HCEC 1CT (cell line): ENCODE measurements at regions not wholly inside any gene's neighbourhood (a gene's known extent, or its start where the extent isn't known, plus 50 kb on each side); places are given as distances from the start of the nearest gene placed in this dataset.

ENCODE experiments used
- DNase-seq: peaks from one replicate; pipeline ENCODE4 v3.0.0-alpha.2; 2017

DNA sequence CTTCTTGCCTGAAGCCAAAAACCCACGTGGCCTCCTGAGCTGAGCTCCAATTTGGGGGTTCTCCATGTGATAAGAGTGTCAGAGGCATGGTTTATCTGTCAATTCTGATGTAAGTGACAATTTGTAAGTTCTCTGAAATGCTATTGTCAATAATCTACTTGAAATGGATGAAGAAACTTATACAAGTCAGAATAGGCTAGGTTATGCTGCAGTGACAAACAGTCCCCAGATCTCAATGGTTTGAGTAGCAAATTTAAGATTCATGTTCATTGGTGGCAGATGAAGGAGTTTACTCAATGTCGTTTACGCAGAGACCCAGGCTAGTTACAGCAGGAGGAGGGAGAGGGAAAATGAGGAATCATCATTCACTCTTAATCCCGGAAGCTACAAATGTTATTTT lies 352.4 kb downstream of the KIF16B start:
- DNase-seq, result no peak

- no peak for DNase-seq
These were observed 354.1 kb downstream of the KIF16B start for GRCh38 chr20:16219182-16219581.

- DNase-seq, result no peak
These were observed 356.4 kb downstream of the KIF16B start for GRCh38 chr20:16216914-16217230.

DNA sequence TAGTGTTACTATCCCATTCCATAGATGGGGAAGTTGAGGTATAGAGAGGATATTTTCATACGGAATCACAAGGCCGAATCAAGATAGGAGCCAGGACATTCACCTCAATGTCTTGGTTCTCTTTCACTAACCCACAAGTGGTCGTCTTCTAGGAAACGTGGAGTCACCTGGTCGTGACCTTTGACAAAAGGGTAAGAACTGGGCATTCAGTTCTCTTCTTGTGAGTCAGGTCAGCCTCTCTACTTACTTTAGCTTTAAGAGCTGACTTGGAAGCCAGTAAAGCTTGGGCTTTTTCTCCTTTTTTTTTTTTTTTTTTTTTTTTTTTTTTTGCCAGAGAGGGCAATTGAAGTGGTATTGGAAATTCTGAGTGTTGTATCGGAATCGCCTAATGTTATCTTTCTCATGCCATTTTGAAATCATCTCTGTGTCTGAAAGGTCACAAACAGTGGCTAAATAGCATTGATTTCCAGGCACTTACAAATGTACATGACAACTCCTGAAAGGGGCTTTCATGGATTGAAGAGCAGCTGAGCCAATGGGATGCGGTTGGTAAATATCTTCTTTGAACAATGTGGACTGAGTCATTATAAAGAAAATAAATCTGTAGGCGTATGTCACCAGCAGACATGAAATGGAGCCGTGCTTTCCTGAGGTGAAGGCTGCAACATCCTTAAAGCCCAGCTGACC lies 356.9 kb downstream of the KIF16B start:
- DNase-seq, result no peak

- DNase-seq, result no peak
These were observed 358.2 kb downstream of the KIF16B start for GRCh38 chr20:16215041-16215440.

- no peak for DNase-seq
These were observed 360.5 kb downstream of the KIF16B start for GRCh38 chr20:16212790-16213189.

- no peak for DNase-seq
These were observed 363.3 kb downstream of the KIF16B start for GRCh38 chr20:16209951-16210361.

GRCh38 chr20:16209357-16209756 lies 363.9 kb downstream of the KIF16B start:
- no peak for DNase-seq

- DNase-seq, result no peak
These were observed 364.8 kb downstream of the KIF16B start for GRCh38 chr20:16208443-16208842.

DNA sequence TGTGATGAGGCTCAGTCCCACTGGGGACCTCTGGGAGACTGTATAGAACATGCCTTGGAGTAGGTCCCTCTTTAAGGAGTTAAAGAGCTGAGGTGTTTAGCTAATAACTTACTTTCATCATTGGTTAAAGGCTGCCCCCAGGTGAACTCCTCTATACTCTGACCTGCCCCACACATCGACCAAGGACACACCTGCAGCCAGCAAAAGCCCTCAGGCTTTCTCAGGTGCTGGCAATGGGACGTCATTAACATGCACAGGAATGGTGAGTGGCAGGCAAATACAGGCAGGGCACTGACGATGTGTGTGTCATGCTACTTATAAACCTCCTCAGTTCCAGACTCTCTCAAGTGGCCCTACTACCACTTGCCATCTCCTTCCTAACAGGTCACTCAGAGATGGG lies 366.4 kb downstream of the KIF16B start:
- no peak for DNase-seq

DNA sequence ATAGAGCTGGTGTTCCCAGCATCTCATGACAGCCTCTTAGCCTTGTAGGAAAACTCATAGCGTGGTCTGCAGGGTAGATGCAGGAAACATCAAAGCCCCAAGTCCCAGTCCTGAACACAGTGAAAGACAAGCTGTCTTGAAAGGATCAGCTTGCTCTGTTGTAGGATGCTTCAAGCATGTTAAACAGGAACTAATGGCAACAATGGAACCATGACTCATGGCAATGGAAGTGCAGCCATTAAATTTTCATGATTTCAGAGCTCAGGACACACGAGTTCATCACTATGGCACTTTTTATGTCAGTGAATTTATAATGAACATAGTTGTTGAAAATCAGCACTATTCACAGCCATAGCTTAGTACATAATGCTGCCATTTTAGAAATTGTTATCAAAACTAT lies 367.7 kb downstream of the KIF16B start:
- DNase-seq, result no peak

GRCh38 chr20:16203096-16203495 lies 370.2 kb downstream of the KIF16B start:
- no peak for DNase-seq

- peak; percentile 23 for DNase-seq
These were observed 372.1 kb downstream of the KIF16B start for GRCh38 chr20:16201191-16201590.

DNA sequence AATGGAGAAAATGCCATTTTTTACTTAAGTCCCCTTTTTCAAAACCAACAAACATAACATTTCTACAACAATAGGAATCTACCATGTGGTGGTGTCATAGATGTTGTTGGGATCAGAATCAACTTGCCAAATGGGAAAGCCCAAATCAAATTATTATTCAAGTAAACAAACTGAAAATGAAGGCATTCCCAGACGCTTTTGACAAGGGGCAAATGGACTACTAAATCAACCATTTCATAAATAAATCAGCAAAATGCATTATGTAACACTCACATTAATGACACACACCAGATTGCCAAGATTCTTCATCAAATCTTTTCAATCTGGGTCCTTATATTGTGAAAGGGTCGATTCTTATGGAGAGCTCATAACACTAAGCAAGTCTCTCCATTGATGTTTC lies 375.6 kb downstream of the KIF16B start:
- DNase-seq, result no peak

GRCh38 chr20:16195671-16196070 lies 377.6 kb downstream of the KIF16B start:
- DNase-seq, result no peak

GRCh38 chr20:16194617-16195360 lies 378.5 kb downstream of the KIF16B start:
- DNase-seq, result no peak

GRCh38 chr20:16191496-16191895 lies 381.8 kb downstream of the KIF16B start:
- DNase-seq, result no peak

GRCh38 chr20:16189371-16189770 lies 383.9 kb downstream of the KIF16B start:
- no peak for DNase-seq

DNA sequence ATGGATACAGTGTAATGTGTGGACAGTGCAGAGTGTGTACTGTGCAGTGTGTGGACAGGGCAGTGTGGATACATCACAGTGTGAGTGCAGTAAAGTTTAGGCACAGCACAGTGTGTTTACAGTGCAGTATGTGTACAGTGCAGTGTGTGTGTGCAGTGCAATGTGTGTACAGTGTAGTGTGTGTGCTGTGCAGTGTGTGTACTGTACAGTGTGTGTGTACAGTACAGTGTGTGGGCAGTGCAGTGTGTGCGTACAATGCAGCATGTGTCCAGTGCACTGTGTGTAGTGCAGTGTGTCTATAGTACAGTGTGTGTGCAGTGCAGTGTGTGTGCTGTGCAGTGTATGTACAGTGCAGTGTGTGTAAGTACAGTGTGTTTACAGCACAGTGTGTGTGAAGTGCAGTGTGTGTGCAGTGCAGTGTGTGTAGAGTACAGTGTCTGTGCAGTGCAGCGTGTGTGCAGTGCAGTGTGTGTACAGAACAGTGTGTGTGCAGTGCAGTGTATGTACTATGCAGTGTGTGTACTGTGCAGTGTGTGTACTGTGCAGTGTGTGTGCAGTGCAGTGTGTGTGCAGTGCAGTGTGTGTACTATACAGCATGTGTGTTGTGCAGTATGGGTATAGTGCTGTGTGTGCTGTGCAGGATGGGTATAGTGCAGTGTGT lies 385.2 kb downstream of the KIF16B start:
- DNase-seq, result no peak

GRCh38 chr20:16179919-16180318 lies 393.3 kb downstream of the KIF16B start:
- DNase-seq, result no peak

GRCh38 chr20:16179371-16179770 lies 393.9 kb downstream of the KIF16B start:
- DNase-seq, result no peak

GRCh38 chr20:16178546-16179135 lies 394.6 kb downstream of the KIF16B start:
- DNase-seq, result no peak

GRCh38 chr20:16175322-16175961 lies 397.8 kb downstream of the KIF16B start:
- DNase-seq, result no peak
